OCI-LY7 (cell line): ENCODE measurements at regions not wholly inside any gene's neighbourhood (a gene's known extent, or its start where the extent isn't known, plus 50 kb on each side); places are given as distances from the start of the nearest gene placed in this dataset.

Experiments used
- CTCF ChIP-seq: fragments of 200-600 bp; sonication (generic); conservative IDR thresholded peaks from 2 replicates; pipeline ENCODE4 v1.5.1; 2014; ENCODE audit warnings: mild to moderate bottlenecking, antibody characterized with exemption, low read length, moderate library complexity, mixed read lengths
- EZH2phosphoT487 ChIP-seq: fragments of 200-600 bp; sonication (generic); IDR thresholded peaks from 2 replicates; pipeline ENCODE4 v1.6.1; 2018; ENCODE audit warnings: low read depth, borderline replicate concordance, mild to moderate bottlenecking, mixed run types, antibody characterized with exemption, low read length, moderate library complexity, mixed read lengths

- no peak for TF ChIP-seq CTCF
- TF ChIP-seq EZH2phosphoT487: no peak
Measured at GRCh38 chr6:167676000-167676665, 150.6 kb upstream of the AFDN start.
